ENCODE measurements at regions not wholly inside any gene's neighbourhood (a gene's known extent, or its start where the extent isn't known, plus 50 kb on each side); places are given as distances from the start of the nearest gene placed in this dataset.

GRCh38 chr14:38108681-38109080 is 99.0 kb upstream of the SSTR1 start:
- no peaks in the 10 kb centered on the region for H3K36me3 ChIP-seq
- FAIRE-seq = no peak

GRCh38 chr14:38110258-38110657 is 97.4 kb upstream of the SSTR1 start:
- ATAC-seq (no peak), FAIRE-seq (no peak), DNase-seq (no peak)
- Histone ChIP-seq H3K27me3 (no peaks in the 10 kb centered on the region), H3K9me3 (no peaks in the 10 kb centered on the region), H3K4me3 (no peak overlapping the region), H3K4me1 (no peaks in the 10 kb centered on the region), H3K27ac (no peak overlapping the region), H3K36me3 (no peaks in the 10 kb centered on the region)
- no peak for TF ChIP-seq CTCF (IDR thresholded peaks at IDR 0.05)
- WGBS, 2 donors = 32 to 50% methylated on average over 1 of the region's 1 CpG
- intact Hi-C loops (cut with DNase I) = no loop called here

More at GRCh38 chr14:38108681-38109080, 99.0 kb upstream of the SSTR1 start:
- H3K27ac ChIP-seq = no peak overlapping the region
- ATAC-seq (no peak), DNase-seq (no peak)
- no peak for TF ChIP-seq CTCF (IDR thresholded peaks at IDR 0.05)
- H3K9me3 ChIP-seq = no peaks in the 10 kb centered on the region
- no peaks in the 10 kb centered on the region for H3K27me3 ChIP-seq
- intact Hi-C loops (cut with DNase I) = no loop called here
- WGBS, 2 donors = 52 to 64% methylated on average over 2 of the region's 2 CpGs
- no peak overlapping the region for H3K4me3 ChIP-seq
- no peaks in the 10 kb centered on the region for H3K4me1 ChIP-seq

DNA sequence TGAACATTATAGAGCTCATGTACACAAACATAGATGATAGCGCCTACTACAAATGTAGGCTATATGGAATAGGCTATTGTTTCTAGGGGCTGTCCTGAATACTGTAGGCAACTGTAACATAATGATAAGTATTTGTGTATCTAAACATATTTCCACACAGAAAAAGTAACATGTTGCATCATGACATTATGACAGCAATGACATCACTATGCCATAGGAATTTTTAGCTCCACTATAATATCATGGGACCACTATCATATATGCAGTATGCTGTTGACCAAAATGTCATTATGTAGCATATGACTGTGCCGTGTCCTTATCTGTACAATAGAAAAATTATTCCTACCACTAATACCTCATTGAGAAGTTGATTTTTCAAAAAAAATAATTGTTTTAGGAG is 96.7 kb upstream of the SSTR1 start:
- no peak for TF ChIP-seq CTCF (IDR thresholded peaks at IDR 0.05)
- no peaks in the 10 kb centered on the region for H3K4me1 ChIP-seq
- no peaks in the 10 kb centered on the region for H3K9me3 ChIP-seq
- DNase-seq (no peak), ATAC-seq (no peak), FAIRE-seq (no peak)
- WGBS, 2 donors = 89 to 95% methylated on average over 2 of the region's 2 CpGs
- no peaks in the 10 kb centered on the region for H3K36me3 ChIP-seq
- intact Hi-C loops (cut with DNase I) = no loop called here
- H3K27me3 ChIP-seq = no peaks in the 10 kb centered on the region
- no peak overlapping the region for H3K27ac ChIP-seq
- H3K4me3 ChIP-seq = no peak overlapping the region

- Histone ChIP-seq H3K4me1 (no peaks in the 10 kb centered on the region), H3K27ac (no peak overlapping the region), H3K36me3 (no peaks in the 10 kb centered on the region), H3K4me3 (no peak overlapping the region), H3K27me3 (no peaks in the 10 kb centered on the region), H3K9me3 (no peaks in the 10 kb centered on the region)
- no peak for TF ChIP-seq CTCF (IDR thresholded peaks at IDR 0.05)
- ATAC-seq (no peak), DNase-seq (no peak), FAIRE-seq (no peak)
- intact Hi-C loops (cut with DNase I) = no loop called here
These were observed 94.2 kb upstream of the SSTR1 start for GRCh38 chr14:38113546-38113945.

DNA sequence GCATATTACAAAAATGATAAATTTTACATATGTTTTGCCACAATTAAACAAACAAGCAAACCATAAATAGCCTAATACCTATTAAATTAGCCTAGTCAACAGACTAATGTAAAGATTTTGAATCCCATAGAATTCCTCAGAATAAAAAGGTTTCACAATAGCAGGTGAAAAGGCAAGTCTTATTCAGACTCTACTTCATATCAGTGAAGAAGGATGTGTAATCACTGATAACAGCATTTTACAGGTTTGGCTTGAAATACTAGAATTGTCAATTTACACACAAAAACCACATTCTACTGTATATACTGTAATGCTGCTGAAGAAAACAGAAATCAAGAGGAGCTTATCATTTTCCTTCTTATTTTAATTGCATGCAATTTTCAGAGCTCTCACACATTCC is 90.8 kb upstream of the SSTR1 start:
- no peaks in the 10 kb centered on the region for H3K4me1 ChIP-seq
- ATAC-seq (no peak), DNase-seq (no peak), FAIRE-seq (no peak)
- intact Hi-C loops (cut with DNase I) = no loop called here
- no peak overlapping the region for H3K27ac ChIP-seq
- no peak for TF ChIP-seq CTCF (IDR thresholded peaks at IDR 0.05)
- no peaks in the 10 kb centered on the region for H3K27me3 ChIP-seq
- H3K4me3 ChIP-seq = no peak overlapping the region
- H3K9me3 ChIP-seq = no peaks in the 10 kb centered on the region
- no peaks in the 10 kb centered on the region for H3K36me3 ChIP-seq
